ENCODE measurements at regions not wholly inside any gene's neighbourhood (a gene's known extent, or its start where the extent isn't known, plus 50 kb on each side); places are given as distances from the start of the nearest gene placed in this dataset.
"Not testable (repeated sequence)": the region's sequence is repeated elsewhere in the genome, so short reads cannot be mapped to it uniquely, and the experiment has no call there.

GRCh38 chr10:4635883-4636282 lies 190.1 kb upstream of the AKR1E2 start:
- DNase-seq (ENCODE audit: low read depth): no peak

- DNase-seq (ENCODE audit: low read depth): no peak
Measured at GRCh38 chr10:4635388-4635787, 190.6 kb upstream of the AKR1E2 start.

GRCh38 chr10:4633776-4634175 lies 192.2 kb upstream of the AKR1E2 start:
- no peak for DNase-seq (ENCODE audit: low read depth)

- no peak for DNase-seq (ENCODE audit: low read depth)
Measured at GRCh38 chr10:4633186-4633585, 192.8 kb upstream of the AKR1E2 start.

- no peak for DNase-seq (ENCODE audit: low read depth)
Measured at GRCh38 chr10:4632757-4633156, 193.2 kb upstream of the AKR1E2 start.

GRCh38 chr10:4626919-4627318 lies 199.1 kb upstream of the AKR1E2 start:
- no peak for DNase-seq (ENCODE audit: low read depth)

GRCh38 chr10:4623757-4624420 lies 202.1 kb upstream of the AKR1E2 start:
- DNase-seq (ENCODE audit: low read depth): peak; percentile 69

GRCh38 chr10:4623200-4623599 lies 202.8 kb upstream of the AKR1E2 start:
- DNase-seq (ENCODE audit: low read depth): no peak

- peak; percentile 3 for DNase-seq (ENCODE audit: low read depth)
Measured at GRCh38 chr10:4622384-4622783, 203.6 kb upstream of the AKR1E2 start.

- DNase-seq (ENCODE audit: low read depth): no peak
Measured at GRCh38 chr10:4617589-4617988, 208.4 kb upstream of the AKR1E2 start.

GRCh38 chr10:4615042-4615441 lies 211.0 kb upstream of the AKR1E2 start:
- DNase-seq (ENCODE audit: low read depth): no peak

- DNase-seq (ENCODE audit: low read depth): no peak
Measured at GRCh38 chr10:4609251-4609650, 216.8 kb upstream of the AKR1E2 start.

GRCh38 chr10:4607681-4608080 lies 218.3 kb upstream of the AKR1E2 start:
- no peak for DNase-seq (ENCODE audit: low read depth)

- DNase-seq (ENCODE audit: low read depth): no peak
Measured at GRCh38 chr10:4606856-4607636, 219.0 kb upstream of the AKR1E2 start.

GRCh38 chr10:4602764-4603491 lies 223.1 kb upstream of the AKR1E2 start:
- no peak for DNase-seq (ENCODE audit: low read depth)

- no peak for DNase-seq (ENCODE audit: low read depth)
Measured at GRCh38 chr10:4599471-4599870, 226.5 kb upstream of the AKR1E2 start.

- not testable (repeated sequence) for DNase-seq (ENCODE audit: low read depth)
Measured at GRCh38 chr10:4597898-4598297, 228.1 kb upstream of the AKR1E2 start.

- peak; percentile 38 for DNase-seq (ENCODE audit: low read depth)
Measured at GRCh38 chr10:4596951-4597350, 229.1 kb upstream of the AKR1E2 start.

GRCh38 chr10:4595719-4596319 lies 230.2 kb upstream of the AKR1E2 start:
- peak; percentile 1 for DNase-seq (ENCODE audit: low read depth)

GRCh38 chr10:4590807-4591206 lies 235.2 kb upstream of the AKR1E2 start:
- DNase-seq (ENCODE audit: low read depth): peak; percentile 16

GRCh38 chr10:4588824-4589223 lies 237.2 kb upstream of the AKR1E2 start:
- DNase-seq (ENCODE audit: low read depth): peak; percentile 22

GRCh38 chr10:4587466-4587865 lies 238.5 kb upstream of the AKR1E2 start:
- DNase-seq (ENCODE audit: low read depth): no peak

GRCh38 chr10:4586776-4587175 lies 239.2 kb upstream of the AKR1E2 start:
- peak; percentile 51 for DNase-seq (ENCODE audit: low read depth)

Data from EH (cell line).